ENCODE measurements at regions not wholly inside any gene's neighbourhood (a gene's known extent, or its start where the extent isn't known, plus 50 kb on each side); places are given as distances from the start of the nearest gene placed in this dataset.

DNA sequence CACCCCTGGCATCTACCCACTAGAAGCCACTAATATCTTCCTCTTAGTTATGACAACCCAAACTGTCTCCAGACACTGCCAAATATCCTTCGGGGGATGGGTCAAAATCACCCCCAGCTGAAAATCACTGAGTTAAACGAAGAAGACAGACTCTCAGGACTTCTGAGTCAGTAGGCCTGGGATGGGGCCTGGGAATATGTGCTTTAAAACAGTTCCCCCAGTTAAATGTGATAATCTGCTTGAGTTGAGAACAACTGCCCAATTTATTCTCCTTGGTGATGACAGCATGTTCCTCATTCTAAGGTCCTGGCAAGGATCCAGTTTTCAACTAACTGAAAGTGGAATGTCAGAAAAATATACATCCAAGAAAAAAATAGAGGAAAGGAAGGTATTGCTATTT, 52.4 kb downstream of the CBLL2 start:
- H3K27ac ChIP-seq (ENCODE audit: low read depth in 1 of 3, low read length in 2 of 3), result no peak overlapping the region
- no peak overlapping the region for H3K4me3 ChIP-seq (ENCODE audit: low read depth in 1 of 3, low read length in 3 of 3)
- FAIRE-seq (no peak), DNase-seq (no peak)
- no peaks in the 10 kb centered on the region for H3K36me3 ChIP-seq (ENCODE audit: control insufficient read depth in 3 of 3, insufficient read depth in 2 of 3, low read depth in 1 of 3, low read length in 3 of 3)
- no peaks in the 10 kb centered on the region for H3K9me3 ChIP-seq (ENCODE audit: control insufficient read depth in 2 of 2, insufficient read depth in 1 of 2, low read depth in 1 of 2, low read length in 1 of 2)
- no peaks in the 10 kb centered on the region for H3K27me3 ChIP-seq (ENCODE audit: control insufficient read depth in 3 of 3, insufficient read depth in 3 of 3, low read length in 3 of 3)
- 42 to 47% (median 45%) methylated on average over 2 of the region's 2 CpGs for WGBS, 3 donors
- H3K4me1 ChIP-seq (ENCODE audit: control insufficient read depth in 3 of 3, insufficient read depth in 2 of 3, low read depth in 1 of 3, low read length in 2 of 3), result no peaks in the 10 kb centered on the region

DNA sequence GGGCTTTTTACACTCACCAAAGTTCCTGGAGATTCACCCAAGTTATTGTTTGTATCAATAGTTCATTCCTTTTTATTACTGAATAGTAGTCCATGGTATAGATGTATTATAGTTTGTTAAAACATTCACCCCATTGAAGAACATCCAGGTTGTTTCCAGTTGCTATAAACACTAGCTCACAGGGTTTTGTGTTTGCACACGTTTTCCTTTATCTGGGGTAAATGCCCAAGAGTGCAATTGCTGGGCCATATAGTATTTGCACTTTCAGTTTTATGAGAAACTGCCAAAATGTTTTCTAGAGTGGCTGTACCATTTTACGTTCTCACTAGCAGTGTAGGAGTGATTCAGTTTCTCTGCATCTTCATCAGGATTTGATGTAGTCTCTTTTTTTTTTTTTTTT, 57.1 kb downstream of the CBLL2 start:
- no peaks in the 10 kb centered on the region for H3K9me3 ChIP-seq (ENCODE audit: control insufficient read depth in 2 of 2, insufficient read depth in 1 of 2, low read depth in 1 of 2, low read length in 1 of 2)
- DNase-seq, result no peak
- no peak overlapping the region for H3K4me3 ChIP-seq (ENCODE audit: low read depth in 1 of 3, low read length in 3 of 3)
- FAIRE-seq, result no peak
- no peak overlapping the region for H3K27ac ChIP-seq (ENCODE audit: low read depth in 1 of 3, low read length in 2 of 3)
- no peaks in the 10 kb centered on the region for H3K27me3 ChIP-seq (ENCODE audit: control insufficient read depth in 3 of 3, insufficient read depth in 3 of 3, low read length in 3 of 3)
- no peaks in the 10 kb centered on the region for H3K36me3 ChIP-seq (ENCODE audit: control insufficient read depth in 3 of 3, insufficient read depth in 2 of 3, low read depth in 1 of 3, low read length in 3 of 3)
- WGBS, 3 donors, result 17 to 51% (median 42%) methylated on average over 2 of the region's 2 CpGs
- H3K4me1 ChIP-seq (ENCODE audit: control insufficient read depth in 3 of 3, insufficient read depth in 2 of 3, low read depth in 1 of 3, low read length in 2 of 3), result no peaks in the 10 kb centered on the region

DNA sequence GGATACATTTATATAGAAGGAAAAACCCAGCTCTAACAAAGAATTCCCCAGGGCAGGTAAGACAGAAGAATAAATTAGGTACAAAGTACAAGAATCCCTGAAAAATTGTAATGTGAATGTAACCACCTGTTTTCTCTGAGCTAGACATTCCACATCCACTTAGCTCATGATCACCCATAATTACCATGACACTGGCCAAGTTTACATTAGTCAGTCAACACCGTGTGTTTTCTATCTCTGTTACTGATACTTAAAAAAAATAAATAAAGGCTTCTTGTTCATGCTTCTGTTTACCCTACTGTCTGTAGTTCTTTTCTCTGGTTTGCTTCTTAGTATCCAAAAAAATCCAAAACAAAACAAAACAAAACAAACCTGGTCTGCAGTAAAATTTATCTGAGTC, 66.0 kb downstream of the CBLL2 start:
- Histone ChIP-seq H3K27ac (ENCODE audit: low read depth in 1 of 3, low read length in 2 of 3) (no peak overlapping the region), H3K4me1 (ENCODE audit: control insufficient read depth in 3 of 3, insufficient read depth in 2 of 3, low read depth in 1 of 3, low read length in 2 of 3) (no peaks in the 10 kb centered on the region), H3K9me3 (ENCODE audit: control insufficient read depth in 2 of 2, insufficient read depth in 1 of 2, low read depth in 1 of 2, low read length in 1 of 2) (no peaks in the 10 kb centered on the region), H3K27me3 (ENCODE audit: control insufficient read depth in 3 of 3, insufficient read depth in 3 of 3, low read length in 3 of 3) (no peaks in the 10 kb centered on the region), H3K36me3 (ENCODE audit: control insufficient read depth in 3 of 3, insufficient read depth in 2 of 3, low read depth in 1 of 3, low read length in 3 of 3) (no peaks in the 10 kb centered on the region), H3K4me3 (ENCODE audit: low read depth in 1 of 3, low read length in 3 of 3) (no peak overlapping the region)
- FAIRE-seq, result no peak
- DNase-seq, result no peak
- WGBS, 3 donors, result 22 to 36% (median 32%) methylated on average over 1 of the region's 1 CpG

DNA sequence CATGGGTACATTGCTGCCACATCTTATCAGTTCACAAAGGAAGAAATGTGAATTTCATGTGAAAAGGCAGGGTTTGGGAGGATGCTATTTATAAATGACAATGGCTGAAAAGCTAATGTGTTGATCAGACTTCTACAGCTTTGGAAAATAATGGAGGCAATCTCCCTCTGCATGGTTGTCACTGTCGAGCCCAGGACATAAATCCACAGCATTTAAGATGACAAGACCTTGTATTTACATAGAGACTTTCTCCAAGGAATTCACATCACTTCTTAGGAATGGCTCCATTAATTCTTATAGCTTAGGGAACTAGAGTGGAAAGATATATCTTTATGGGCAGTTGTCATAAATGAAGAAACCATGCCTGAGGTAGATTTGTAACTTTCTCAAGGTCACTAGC, 66.7 kb downstream of the CBLL2 start:
- DNase-seq, result no peak
- Histone ChIP-seq H3K4me3 (ENCODE audit: low read depth in 1 of 3, low read length in 3 of 3) (no peak overlapping the region), H3K27me3 (ENCODE audit: control insufficient read depth in 3 of 3, insufficient read depth in 3 of 3, low read length in 3 of 3) (no peaks in the 10 kb centered on the region), H3K9me3 (ENCODE audit: control insufficient read depth in 2 of 2, insufficient read depth in 1 of 2, low read depth in 1 of 2, low read length in 1 of 2) (no peaks in the 10 kb centered on the region), H3K27ac (ENCODE audit: low read depth in 1 of 3, low read length in 2 of 3) (no peak overlapping the region), H3K4me1 (ENCODE audit: control insufficient read depth in 3 of 3, insufficient read depth in 2 of 3, low read depth in 1 of 3, low read length in 2 of 3) (no peaks in the 10 kb centered on the region), H3K36me3 (ENCODE audit: control insufficient read depth in 3 of 3, insufficient read depth in 2 of 3, low read depth in 1 of 3, low read length in 3 of 3) (no peaks in the 10 kb centered on the region)
- 27 to 67% (median 53%) methylated on average over 1 of the region's 1 CpG for WGBS, 3 donors
- no peak for FAIRE-seq

DNA sequence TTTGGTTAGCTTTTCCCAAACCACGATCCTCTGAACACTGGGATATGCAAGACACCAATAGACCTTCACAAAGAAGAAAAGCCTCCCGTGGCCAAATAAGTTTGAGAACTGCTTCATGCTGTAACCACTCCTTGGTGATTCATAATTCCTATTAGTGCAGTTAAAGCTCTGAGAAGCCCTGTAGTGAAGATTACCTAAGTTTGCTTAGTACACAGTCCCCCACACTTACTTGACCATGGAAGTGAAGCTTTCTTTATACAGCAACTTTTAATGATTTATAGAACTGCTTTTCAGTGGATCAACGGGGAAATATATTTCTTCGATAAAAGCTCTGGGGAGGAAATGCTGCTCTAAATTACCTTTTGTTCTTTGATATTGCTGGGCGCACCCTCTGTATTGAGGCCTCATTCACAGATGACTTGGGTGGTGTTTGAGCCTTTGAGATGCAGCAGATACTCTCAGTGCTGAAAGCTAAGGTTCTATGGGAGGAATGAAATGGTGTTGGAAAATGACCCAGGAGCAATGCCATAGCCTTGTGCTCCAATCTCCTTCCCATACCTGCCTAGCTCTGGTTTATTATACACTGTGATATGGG, 67.4 kb downstream of the CBLL2 start:
- no peaks in the 10 kb centered on the region for H3K9me3 ChIP-seq (ENCODE audit: control insufficient read depth in 2 of 2, insufficient read depth in 1 of 2, low read depth in 1 of 2, low read length in 1 of 2)
- H3K27me3 ChIP-seq (ENCODE audit: control insufficient read depth in 3 of 3, insufficient read depth in 3 of 3, low read length in 3 of 3), result no peaks in the 10 kb centered on the region
- 73 to 90% (median 76%) methylated on average over 5 of the region's 5 CpGs for WGBS, 3 donors
- no peak overlapping the region for H3K27ac ChIP-seq (ENCODE audit: low read depth in 1 of 3, low read length in 2 of 3)
- no peak overlapping the region for H3K4me3 ChIP-seq (ENCODE audit: low read depth in 1 of 3, low read length in 3 of 3)
- no peaks in the 10 kb centered on the region for H3K4me1 ChIP-seq (ENCODE audit: control insufficient read depth in 3 of 3, insufficient read depth in 2 of 3, low read depth in 1 of 3, low read length in 2 of 3)
- DNase-seq, result no peak
- FAIRE-seq, result no peak
- H3K36me3 ChIP-seq (ENCODE audit: control insufficient read depth in 3 of 3, insufficient read depth in 2 of 3, low read depth in 1 of 3, low read length in 3 of 3), result no peaks in the 10 kb centered on the region

DNA sequence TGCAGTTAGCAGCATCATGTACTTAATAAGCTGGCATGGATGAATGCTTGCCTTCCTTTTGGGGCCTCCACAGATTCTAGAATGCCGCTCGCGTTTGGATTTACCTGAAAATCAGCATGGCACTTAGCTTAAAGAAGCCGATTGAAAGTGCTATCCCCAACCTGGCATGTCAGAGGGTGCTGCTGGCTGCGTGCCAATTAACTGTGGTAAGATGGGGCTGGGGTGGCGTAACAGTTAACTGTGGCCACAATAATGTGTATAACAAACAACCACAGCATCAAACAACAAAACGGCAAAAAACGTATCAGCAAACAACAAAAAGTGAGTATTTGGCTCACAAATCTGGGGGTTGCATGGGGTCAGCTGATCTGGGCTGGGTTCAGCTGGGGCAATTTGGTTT, 70.5 kb downstream of the CBLL2 start:
- WGBS, 3 donors, result 75 to 91% (median 89%) methylated on average over 8 of the region's 8 CpGs
- Histone ChIP-seq H3K9me3 (ENCODE audit: control insufficient read depth in 2 of 2, insufficient read depth in 1 of 2, low read depth in 1 of 2, low read length in 1 of 2) (no peaks in the 10 kb centered on the region), H3K4me1 (ENCODE audit: control insufficient read depth in 3 of 3, insufficient read depth in 2 of 3, low read depth in 1 of 3, low read length in 2 of 3) (no peaks in the 10 kb centered on the region), H3K27me3 (ENCODE audit: control insufficient read depth in 3 of 3, insufficient read depth in 3 of 3, low read length in 3 of 3) (no peaks in the 10 kb centered on the region), H3K36me3 (ENCODE audit: control insufficient read depth in 3 of 3, insufficient read depth in 2 of 3, low read depth in 1 of 3, low read length in 3 of 3) (no peaks in the 10 kb centered on the region), H3K27ac (ENCODE audit: low read depth in 1 of 3, low read length in 2 of 3) (no peak overlapping the region), H3K4me3 (ENCODE audit: low read depth in 1 of 3, low read length in 3 of 3) (no peak overlapping the region)
- DNase-seq (no peak), FAIRE-seq (no peak)

DNA sequence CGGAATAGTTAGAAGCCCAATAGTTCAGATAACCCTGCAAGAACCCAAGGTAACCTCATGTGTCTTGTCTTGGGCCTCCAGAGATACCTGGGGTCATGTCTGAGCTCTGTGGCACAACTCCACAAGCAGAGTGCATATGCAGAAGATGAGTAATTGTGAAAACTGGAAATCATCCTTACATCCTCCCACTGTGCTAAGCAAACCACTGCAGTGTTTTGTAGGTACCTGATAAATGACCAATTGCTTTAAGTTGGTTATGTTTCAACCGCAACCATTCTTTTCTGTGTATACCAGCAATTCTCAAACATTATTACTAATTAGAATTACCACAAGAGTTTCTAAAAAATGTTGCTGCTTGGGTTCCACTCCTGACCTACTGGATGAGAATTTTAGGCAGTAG, 73.2 kb downstream of the CBLL2 start:
- Histone ChIP-seq H3K27ac (ENCODE audit: low read depth in 1 of 3, low read length in 2 of 3) (no peak overlapping the region), H3K9me3 (ENCODE audit: control insufficient read depth in 2 of 2, insufficient read depth in 1 of 2, low read depth in 1 of 2, low read length in 1 of 2) (no peaks in the 10 kb centered on the region), H3K36me3 (ENCODE audit: control insufficient read depth in 3 of 3, insufficient read depth in 2 of 3, low read depth in 1 of 3, low read length in 3 of 3) (no peaks in the 10 kb centered on the region), H3K4me1 (ENCODE audit: control insufficient read depth in 3 of 3, insufficient read depth in 2 of 3, low read depth in 1 of 3, low read length in 2 of 3) (no peaks in the 10 kb centered on the region), H3K27me3 (ENCODE audit: control insufficient read depth in 3 of 3, insufficient read depth in 3 of 3, low read length in 3 of 3) (no peaks in the 10 kb centered on the region), H3K4me3 (ENCODE audit: low read depth in 1 of 3, low read length in 3 of 3) (no peak overlapping the region)
- FAIRE-seq (no peak), DNase-seq (no peak)
- 55 to 85% (median 63%) methylated on average over 2 of the region's 2 CpGs for WGBS, 3 donors

DNA sequence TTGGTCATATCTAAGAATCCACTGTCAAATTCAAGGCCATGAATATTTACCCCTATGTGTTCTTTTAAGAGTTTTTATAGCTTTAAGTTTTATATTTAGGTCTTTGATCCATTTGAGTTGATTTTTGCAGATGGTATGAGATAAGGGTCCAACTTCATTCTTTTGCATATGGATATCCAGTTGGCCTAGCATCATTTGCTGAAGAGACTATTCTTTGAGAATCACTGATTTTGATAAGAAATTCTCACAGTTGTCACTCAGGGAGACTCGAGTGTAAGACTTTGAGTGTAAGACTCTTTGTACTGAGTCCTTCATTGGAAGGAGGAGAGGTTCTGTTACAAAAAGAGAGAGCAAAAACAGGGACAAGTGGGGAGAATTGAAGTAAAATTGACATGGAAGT, 74.8 kb downstream of the CBLL2 start:
- no peak for DNase-seq
- FAIRE-seq, result no peak
- Histone ChIP-seq H3K27ac (ENCODE audit: low read depth in 1 of 3, low read length in 2 of 3) (no peak overlapping the region), H3K27me3 (ENCODE audit: control insufficient read depth in 3 of 3, insufficient read depth in 3 of 3, low read length in 3 of 3) (no peaks in the 10 kb centered on the region), H3K4me3 (ENCODE audit: low read depth in 1 of 3, low read length in 3 of 3) (no peak overlapping the region), H3K4me1 (ENCODE audit: control insufficient read depth in 3 of 3, insufficient read depth in 2 of 3, low read depth in 1 of 3, low read length in 2 of 3) (no peaks in the 10 kb centered on the region), H3K9me3 (ENCODE audit: control insufficient read depth in 2 of 2, insufficient read depth in 1 of 2, low read depth in 1 of 2, low read length in 1 of 2) (no peaks in the 10 kb centered on the region), H3K36me3 (ENCODE audit: control insufficient read depth in 3 of 3, insufficient read depth in 2 of 3, low read depth in 1 of 3, low read length in 3 of 3) (no peaks in the 10 kb centered on the region)
- 32 to 69% (median 37%) methylated on average over 1 of the region's 1 CpG for WGBS, 3 donors

DNA sequence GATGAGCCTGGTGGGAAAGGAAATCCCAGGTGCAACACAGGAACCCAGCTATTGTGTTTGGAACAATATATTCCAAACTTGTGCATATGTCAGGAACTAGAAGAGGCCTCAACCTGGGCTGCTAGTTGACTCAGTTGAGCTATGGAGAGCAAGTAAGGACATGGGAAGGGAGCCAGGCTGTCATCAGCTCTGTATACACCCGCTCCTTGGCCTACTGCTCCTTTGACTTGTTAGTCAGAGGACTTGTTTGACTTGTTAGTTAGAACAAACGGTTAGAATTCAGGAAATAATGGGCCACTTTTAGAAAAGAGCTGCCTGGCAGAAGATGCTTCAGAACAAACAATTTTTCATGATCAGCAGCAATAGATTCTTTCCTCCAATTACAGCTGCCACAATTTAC, 76.4 kb downstream of the CBLL2 start:
- no peaks in the 10 kb centered on the region for H3K4me1 ChIP-seq (ENCODE audit: control insufficient read depth in 3 of 3, insufficient read depth in 2 of 3, low read depth in 1 of 3, low read length in 2 of 3)
- H3K4me3 ChIP-seq (ENCODE audit: low read depth in 1 of 3, low read length in 3 of 3), result no peak overlapping the region
- FAIRE-seq, result no peak
- H3K9me3 ChIP-seq (ENCODE audit: control insufficient read depth in 2 of 2, insufficient read depth in 1 of 2, low read depth in 1 of 2, low read length in 1 of 2), result no peaks in the 10 kb centered on the region
- no peak for DNase-seq
- H3K27me3 ChIP-seq (ENCODE audit: control insufficient read depth in 3 of 3, insufficient read depth in 3 of 3, low read length in 3 of 3), result no peaks in the 10 kb centered on the region
- H3K27ac ChIP-seq (ENCODE audit: low read depth in 1 of 3, low read length in 2 of 3), result no peak overlapping the region
- H3K36me3 ChIP-seq (ENCODE audit: control insufficient read depth in 3 of 3, insufficient read depth in 2 of 3, low read depth in 1 of 3, low read length in 3 of 3), result no peaks in the 10 kb centered on the region
- 26 to 51% (median 30%) methylated on average over 2 of the region's 2 CpGs for WGBS, 3 donors

All from small intestine (tissue), 7 donors.